ENCODE measurements at regions not wholly inside any gene's neighbourhood (a gene's known extent, or its start where the extent isn't known, plus 50 kb on each side); places are given as distances from the start of the nearest gene placed in this dataset.

GRCh38 chr18:29449424-29449823 lies 1272.5 kb upstream of the CDH2 start:
- Histone ChIP-seq H3K36me3 (ENCODE audit: low read depth) (no peaks in the 10 kb centered on the region), H3K4me3 (no peak overlapping the region), H3K4me1 (ENCODE audit: low read depth) (no peaks in the 10 kb centered on the region), H3K9me3 (peaks cover 7% of the 10 kb centered on the region)
- intact Hi-C loops (cut with DNase I, micrococcal nuclease), result no loop called here
- TF ChIP-seq CTCF (IDR thresholded peaks at IDR 0.05), result no peak
- DNase-seq (no peak), ATAC-seq (no peak)

- intact Hi-C loops (cut with DNase I, micrococcal nuclease), result no loop called here
- no peak for TF ChIP-seq CTCF (IDR thresholded peaks at IDR 0.05)
- no peak for DNase-seq
- no peak for ATAC-seq
- Histone ChIP-seq H3K9me3 (peaks cover 33% of the 10 kb centered on the region), H3K4me3 (no peak overlapping the region), H3K36me3 (ENCODE audit: low read depth) (no peaks in the 10 kb centered on the region), H3K4me1 (ENCODE audit: low read depth) (no peaks in the 10 kb centered on the region)
Measured at GRCh38 chr18:29439398-29439797, 1262.5 kb upstream of the CDH2 start.

- TF ChIP-seq CTCF (IDR thresholded peaks at IDR 0.05), result no peak
- Histone ChIP-seq H3K9me3 (peaks cover 33% of the 10 kb centered on the region), H3K4me1 (ENCODE audit: low read depth) (no peaks in the 10 kb centered on the region), H3K4me3 (no peak overlapping the region), H3K36me3 (ENCODE audit: low read depth) (no peaks in the 10 kb centered on the region)
- ATAC-seq (no peak), DNase-seq (no peak)
- intact Hi-C loops (cut with DNase I, micrococcal nuclease), result no loop called here
Measured at GRCh38 chr18:29436459-29436858, 1259.5 kb upstream of the CDH2 start.

- Histone ChIP-seq H3K36me3 (ENCODE audit: low read depth) (no peaks in the 10 kb centered on the region), H3K4me3 (no peak overlapping the region), H3K9me3 (peaks cover 40% of the 10 kb centered on the region), H3K4me1 (ENCODE audit: low read depth) (no peaks in the 10 kb centered on the region)
- DNase-seq (no peak), ATAC-seq (no peak)
- intact Hi-C loops (cut with DNase I, micrococcal nuclease), result no loop called here
- no peak for TF ChIP-seq CTCF (IDR thresholded peaks at IDR 0.05)
Measured at GRCh38 chr18:29434650-29435049, 1257.7 kb upstream of the CDH2 start.

GRCh38 chr18:29430416-29430815 lies 1253.5 kb upstream of the CDH2 start:
- Histone ChIP-seq H3K9me3 (peaks cover 52% of the 10 kb centered on the region), H3K36me3 (ENCODE audit: low read depth) (no peaks in the 10 kb centered on the region), H3K4me1 (ENCODE audit: low read depth) (no peaks in the 10 kb centered on the region), H3K4me3 (no peak overlapping the region)
- no peak for DNase-seq
- ATAC-seq, result no peak
- TF ChIP-seq CTCF (IDR thresholded peaks at IDR 0.05), result no peak
- intact Hi-C loops (cut with DNase I, micrococcal nuclease), result no loop called here

- intact Hi-C loops (cut with DNase I, micrococcal nuclease), result no loop called here
- DNase-seq, result no peak
- Histone ChIP-seq H3K4me3 (no peak overlapping the region), H3K36me3 (ENCODE audit: low read depth) (no peaks in the 10 kb centered on the region), H3K9me3 (peaks cover 47% of the 10 kb centered on the region), H3K4me1 (ENCODE audit: low read depth) (no peaks in the 10 kb centered on the region)
- no peak for ATAC-seq
- no peak for TF ChIP-seq CTCF (IDR thresholded peaks at IDR 0.05)
Measured at GRCh38 chr18:29418136-29418535, 1241.2 kb upstream of the CDH2 start.

Data from mucosa of descending colon (tissue), 3 donors.